ENCODE measurements at regions not wholly inside any gene's neighbourhood (a gene's known extent, or its start where the extent isn't known, plus 50 kb on each side); places are given as distances from the start of the nearest gene placed in this dataset.
A peak's percentile ranks its signal among the peaks of the same experiment; 100 is the strongest.

GRCh38 chr12:58321414-58321813 lies 380.0 kb downstream of the ATP23 start:
- no peak for DNase-seq
- WGBS, 2 donors: 88% methylated on average over 3 of the region's 3 CpGs
- H3K36me3 ChIP-seq (ENCODE audit: control insufficient read depth in 4 of 4, insufficient read depth in 4 of 4, low read length in 4 of 4): no peaks in the 10 kb centered on the region
- H3K27ac ChIP-seq (ENCODE audit: low read depth in 1 of 2, low read length in 1 of 2): no peak overlapping the region
- no peak for ATAC-seq (ENCODE audit: insufficient read depth, low FRiP score)
- TF ChIP-seq, protein P1, sequence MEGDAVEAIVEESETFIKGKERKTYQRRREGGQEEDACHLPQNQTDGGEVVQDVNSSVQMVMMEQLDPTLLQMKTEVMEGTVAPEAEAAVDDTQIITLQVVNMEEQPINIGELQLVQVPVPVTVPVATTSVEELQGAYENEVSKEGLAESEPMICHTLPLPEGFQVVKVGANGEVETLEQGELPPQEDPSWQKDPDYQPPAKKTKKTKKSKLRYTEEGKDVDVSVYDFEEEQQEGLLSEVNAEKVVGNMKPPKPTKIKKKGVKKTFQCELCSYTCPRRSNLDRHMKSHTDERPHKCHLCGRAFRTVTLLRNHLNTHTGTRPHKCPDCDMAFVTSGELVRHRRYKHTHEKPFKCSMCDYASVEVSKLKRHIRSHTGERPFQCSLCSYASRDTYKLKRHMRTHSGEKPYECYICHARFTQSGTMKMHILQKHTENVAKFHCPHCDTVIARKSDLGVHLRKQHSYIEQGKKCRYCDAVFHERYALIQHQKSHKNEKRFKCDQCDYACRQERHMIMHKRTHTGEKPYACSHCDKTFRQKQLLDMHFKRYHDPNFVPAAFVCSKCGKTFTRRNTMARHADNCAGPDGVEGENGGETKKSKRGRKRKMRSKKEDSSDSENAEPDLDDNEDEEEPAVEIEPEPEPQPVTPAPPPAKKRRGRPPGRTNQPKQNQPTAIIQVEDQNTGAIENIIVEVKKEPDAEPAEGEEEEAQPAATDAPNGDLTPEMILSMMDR (IDR thresholded peaks at IDR 0.05; ENCODE audit: control extremely low read depth, extremely low read depth): no peak
- H3K4me3 ChIP-seq: no peak overlapping the region
- peaks cover 0 to 12% (median 0%) of the 10 kb centered on the region in 5 donors for H3K4me1 ChIP-seq (ENCODE audit: control insufficient read depth in 5 of 5, insufficient read depth in 5 of 5, low read length in 5 of 5)
- no peaks in the 10 kb centered on the region for H3K27me3 ChIP-seq (ENCODE audit: control insufficient read depth in 3 of 3, insufficient read depth in 3 of 3, low read length in 2 of 3)
- no peak overlapping the region for H3K9ac ChIP-seq (ENCODE audit: insufficient read depth in 1 of 2, low read length in 2 of 2)
- H3K9me3 ChIP-seq (ENCODE audit: control insufficient read depth in 4 of 4, insufficient read depth in 3 of 4, low read length in 3 of 4): peaks cover 0 to 6% (median 0%) of the 10 kb centered on the region in 4 donors

DNA sequence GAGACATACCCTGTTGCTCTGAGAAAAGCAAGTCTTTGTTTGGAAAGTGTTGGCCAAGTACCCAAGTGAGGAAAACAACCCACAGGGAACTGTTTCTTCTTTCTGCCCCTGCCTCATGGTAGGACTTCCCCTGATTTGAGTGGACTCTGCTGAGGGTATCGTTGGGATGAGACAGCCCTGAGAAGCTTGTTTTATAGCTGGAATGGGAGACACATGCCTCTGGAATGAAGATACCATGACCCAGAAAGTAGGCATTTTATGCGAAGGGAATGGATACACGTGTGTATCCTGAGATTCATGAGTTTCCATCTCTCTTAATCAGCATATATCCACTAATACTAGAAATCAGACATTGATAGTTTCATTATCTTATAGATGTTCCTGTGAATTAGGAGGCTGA lies 382.3 kb downstream of the ATP23 start:
- H3K27me3 ChIP-seq (ENCODE audit: control insufficient read depth in 3 of 3, insufficient read depth in 3 of 3, low read length in 2 of 3): no peaks in the 10 kb centered on the region
- no peak overlapping the region for H3K27ac ChIP-seq (ENCODE audit: low read depth in 1 of 2, low read length in 1 of 2)
- DNase-seq (no peak), ATAC-seq (ENCODE audit: insufficient read depth, low FRiP score) (no peak)
- no peak overlapping the region for H3K4me3 ChIP-seq
- H3K36me3 ChIP-seq (ENCODE audit: control insufficient read depth in 4 of 4, insufficient read depth in 4 of 4, low read length in 4 of 4): no peaks in the 10 kb centered on the region
- H3K9me3 ChIP-seq (ENCODE audit: control insufficient read depth in 4 of 4, insufficient read depth in 3 of 4, low read length in 3 of 4): peaks cover 0 to under 1% (median 0%) of the 10 kb centered on the region in 4 donors
- H3K4me1 ChIP-seq (ENCODE audit: control insufficient read depth in 5 of 5, insufficient read depth in 5 of 5, low read length in 5 of 5): peaks cover 0 to 12% (median 0%) of the 10 kb centered on the region in 5 donors
- TF ChIP-seq, protein P1 (IDR thresholded peaks at IDR 0.05; ENCODE audit: control extremely low read depth, extremely low read depth): no peak
- H3K9ac ChIP-seq (ENCODE audit: insufficient read depth in 1 of 2, low read length in 2 of 2): no peak overlapping the region
- WGBS, 2 donors: 94 to 99% methylated on average over 3 of the region's 3 CpGs

- WGBS, 2 donors: 47 to 58% methylated on average over 1 of the region's 1 CpG
- no peak overlapping the region for H3K27ac ChIP-seq (ENCODE audit: low read depth in 1 of 2, low read length in 1 of 2)
- no peak for ATAC-seq (ENCODE audit: insufficient read depth, low FRiP score)
Observed at GRCh38 chr12:58325561-58325960, 384.2 kb downstream of the ATP23 start.

More at GRCh38 chr12:58325561-58325960, 384.2 kb downstream of the ATP23 start:
- Histone ChIP-seq H3K36me3 (ENCODE audit: control insufficient read depth in 4 of 4, insufficient read depth in 4 of 4, low read length in 4 of 4) (no peaks in the 10 kb centered on the region), H3K4me1 (ENCODE audit: control insufficient read depth in 5 of 5, insufficient read depth in 5 of 5, low read length in 5 of 5) (peaks cover 0 to 12% (median 0%) of the 10 kb centered on the region in 5 donors), H3K9me3 (ENCODE audit: control insufficient read depth in 4 of 4, insufficient read depth in 3 of 4, low read length in 3 of 4) (no peaks in the 10 kb centered on the region), H3K27me3 (ENCODE audit: control insufficient read depth in 3 of 3, insufficient read depth in 3 of 3, low read length in 2 of 3) (no peaks in the 10 kb centered on the region), H3K9ac (ENCODE audit: insufficient read depth in 1 of 2, low read length in 2 of 2) (no peak overlapping the region), H3K4me3 (no peak overlapping the region)
- peak in 2 of 3 donors; percentile 46 to 51 for DNase-seq
- TF ChIP-seq, protein P1 (IDR thresholded peaks at IDR 0.05; ENCODE audit: control extremely low read depth, extremely low read depth): no peak

Measured in lung (tissue), 11 donors.